ENCODE measurements at regions not wholly inside any gene's neighbourhood (a gene's known extent, or its start where the extent isn't known, plus 50 kb on each side); places are given as distances from the start of the nearest gene placed in this dataset.

- no peak for TF ChIP-seq CTCF (conservative IDR thresholded peaks at IDR 0.05; ENCODE audit: control insufficient read depth, insufficient read depth, low read depth, low read length)
- DNase-seq (ENCODE audit: low read depth): no peak
- H3K4me3 ChIP-seq (ENCODE audit: control insufficient read depth, low read depth, low read length): no peak overlapping the region
Measured at GRCh38 chr2:122007577-122007976, 252.1 kb downstream of the TSN start.

- DNase-seq (ENCODE audit: low read depth): no peak
- H3K4me3 ChIP-seq (ENCODE audit: control insufficient read depth, low read depth, low read length): no peak overlapping the region
- TF ChIP-seq CTCF (conservative IDR thresholded peaks at IDR 0.05; ENCODE audit: control insufficient read depth, insufficient read depth, low read depth, low read length): no peak
Measured at GRCh38 chr2:122009561-122009960, 254.1 kb downstream of the TSN start.

GRCh38 chr2:122011493-122012270 lies 256.2 kb downstream of the TSN start:
- no peak for DNase-seq (ENCODE audit: low read depth)
- TF ChIP-seq CTCF (conservative IDR thresholded peaks at IDR 0.05; ENCODE audit: control insufficient read depth, insufficient read depth, low read depth, low read length): no peak
- H3K4me3 ChIP-seq (ENCODE audit: control insufficient read depth, low read depth, low read length): no peak overlapping the region

GRCh38 chr2:122018736-122019135 lies 263.3 kb downstream of the TSN start:
- TF ChIP-seq CTCF (conservative IDR thresholded peaks at IDR 0.05; ENCODE audit: control insufficient read depth, insufficient read depth, low read depth, low read length): no peak
- no peak overlapping the region for H3K4me3 ChIP-seq (ENCODE audit: control insufficient read depth, low read depth, low read length)
- no peak for DNase-seq (ENCODE audit: low read depth)

- no peak for TF ChIP-seq CTCF (conservative IDR thresholded peaks at IDR 0.05; ENCODE audit: control insufficient read depth, insufficient read depth, low read depth, low read length)
- no peak for DNase-seq (ENCODE audit: low read depth)
- no peak overlapping the region for H3K4me3 ChIP-seq (ENCODE audit: control insufficient read depth, low read depth, low read length)
Measured at GRCh38 chr2:122019724-122020123, 264.3 kb downstream of the TSN start.

- no peak for TF ChIP-seq CTCF (conservative IDR thresholded peaks at IDR 0.05; ENCODE audit: control insufficient read depth, insufficient read depth, low read depth, low read length)
Measured at GRCh38 chr2:122020377-122020776, 264.9 kb downstream of the TSN start.

More at GRCh38 chr2:122020377-122020776, 264.9 kb downstream of the TSN start:
- no peak for DNase-seq (ENCODE audit: low read depth)
- no peak overlapping the region for H3K4me3 ChIP-seq (ENCODE audit: control insufficient read depth, low read depth, low read length)

Measured in fibroblast of mammary gland (primary cell).